GM12874 (cell line): ENCODE measurements at regions not wholly inside any gene's neighbourhood (a gene's known extent, or its start where the extent isn't known, plus 50 kb on each side); places are given as distances from the start of the nearest gene placed in this dataset.

Experiments used
- TF ChIP-seq, protein P1 (sequence below): IDR thresholded peaks from 2 replicates; pipeline ENCODE4 v1.5.1; 2011; ENCODE audit warnings: low read depth, mild to moderate bottlenecking, control low read depth, low read length, moderate library complexity; ENCODE audit not compliant: insufficient read depth

GRCh38 chr2:40611196-40611595 lies 159.3 kb upstream of the SLC8A1 start:
- TF ChIP-seq, protein P1, sequence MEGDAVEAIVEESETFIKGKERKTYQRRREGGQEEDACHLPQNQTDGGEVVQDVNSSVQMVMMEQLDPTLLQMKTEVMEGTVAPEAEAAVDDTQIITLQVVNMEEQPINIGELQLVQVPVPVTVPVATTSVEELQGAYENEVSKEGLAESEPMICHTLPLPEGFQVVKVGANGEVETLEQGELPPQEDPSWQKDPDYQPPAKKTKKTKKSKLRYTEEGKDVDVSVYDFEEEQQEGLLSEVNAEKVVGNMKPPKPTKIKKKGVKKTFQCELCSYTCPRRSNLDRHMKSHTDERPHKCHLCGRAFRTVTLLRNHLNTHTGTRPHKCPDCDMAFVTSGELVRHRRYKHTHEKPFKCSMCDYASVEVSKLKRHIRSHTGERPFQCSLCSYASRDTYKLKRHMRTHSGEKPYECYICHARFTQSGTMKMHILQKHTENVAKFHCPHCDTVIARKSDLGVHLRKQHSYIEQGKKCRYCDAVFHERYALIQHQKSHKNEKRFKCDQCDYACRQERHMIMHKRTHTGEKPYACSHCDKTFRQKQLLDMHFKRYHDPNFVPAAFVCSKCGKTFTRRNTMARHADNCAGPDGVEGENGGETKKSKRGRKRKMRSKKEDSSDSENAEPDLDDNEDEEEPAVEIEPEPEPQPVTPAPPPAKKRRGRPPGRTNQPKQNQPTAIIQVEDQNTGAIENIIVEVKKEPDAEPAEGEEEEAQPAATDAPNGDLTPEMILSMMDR, result no peak

GRCh38 chr2:40625849-40626248 lies 174.0 kb upstream of the SLC8A1 start:
- TF ChIP-seq, protein P1, result no peak

GRCh38 chr2:40628556-40628955 lies 176.7 kb upstream of the SLC8A1 start:
- TF ChIP-seq, protein P1, result no peak

GRCh38 chr2:40629768-40630434 lies 178.0 kb upstream of the SLC8A1 start:
- TF ChIP-seq, protein P1, result no peak

- TF ChIP-seq, protein P1, result no peak
These were observed 187.4 kb upstream of the SLC8A1 start for GRCh38 chr2:40639320-40639719.

DNA sequence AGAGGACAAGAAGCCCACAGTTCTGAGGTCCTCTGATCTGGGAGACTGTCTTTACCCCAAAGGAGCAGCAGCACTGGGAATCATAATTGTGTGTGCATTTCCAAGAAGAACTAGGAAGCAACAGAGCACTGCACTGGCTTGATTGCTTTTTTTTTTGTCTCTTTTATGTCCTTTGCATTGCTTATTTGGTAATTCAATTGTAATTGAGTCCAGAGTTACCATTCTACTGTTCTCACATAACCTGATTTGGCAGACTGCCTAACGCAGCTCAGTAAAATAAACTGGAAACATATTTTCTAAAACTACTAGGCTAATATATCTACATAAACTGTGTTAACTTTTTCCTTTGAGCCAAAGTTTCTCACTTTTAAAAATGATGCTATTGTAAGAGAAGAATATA lies 190.3 kb upstream of the SLC8A1 start:
- TF ChIP-seq, protein P1, result no peak

DNA sequence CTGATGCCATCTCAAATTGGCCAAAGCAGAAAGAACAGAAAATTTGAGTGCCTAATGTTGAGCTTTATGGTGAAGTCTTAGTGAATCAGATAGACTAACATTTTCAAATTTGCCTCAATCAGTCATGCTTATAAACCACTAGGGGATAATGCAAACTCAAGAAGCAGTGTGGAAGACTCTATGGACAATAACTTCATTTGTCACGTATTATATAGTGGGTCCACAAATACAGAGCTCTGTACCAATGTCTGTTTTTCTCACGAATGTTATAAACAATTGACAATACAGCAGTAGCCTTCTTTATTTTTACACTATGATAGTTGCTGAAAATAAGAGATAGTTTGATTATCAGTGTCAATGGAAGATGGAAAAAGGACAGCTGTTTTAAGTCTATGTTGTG lies 190.8 kb upstream of the SLC8A1 start:
- TF ChIP-seq, protein P1, result no peak
